ENCODE measurements at regions not wholly inside any gene's neighbourhood (a gene's known extent, or its start where the extent isn't known, plus 50 kb on each side); places are given as distances from the start of the nearest gene placed in this dataset.

- DNase-seq = no peak
These were observed 496.7 kb downstream of the SPRY1 start for GRCh38 chr4:123893011-123893981.

GRCh38 chr4:123896446-123897071 lies 500.0 kb downstream of the SPRY1 start:
- no peak for DNase-seq

GRCh38 chr4:123898946-123899666 lies 502.5 kb downstream of the SPRY1 start:
- no peak for DNase-seq

- DNase-seq = no peak
These were observed 508.3 kb downstream of the SPRY1 start for GRCh38 chr4:123904882-123905281.

GRCh38 chr4:123913598-123913997 lies 517.0 kb downstream of the SPRY1 start:
- no peak for DNase-seq

GRCh38 chr4:123916821-123917220 lies 520.2 kb downstream of the SPRY1 start:
- no peak for DNase-seq

- DNase-seq = no peak
These were observed 523.0 kb downstream of the SPRY1 start for GRCh38 chr4:123919576-123920098.

GRCh38 chr4:123921339-123921738 lies 524.7 kb downstream of the SPRY1 start:
- no peak for DNase-seq

- DNase-seq = no peak
These were observed 526.3 kb downstream of the SPRY1 start for GRCh38 chr4:123922847-123923246.

GRCh38 chr4:123924536-123924935 lies 527.9 kb downstream of the SPRY1 start:
- no peak for DNase-seq

- DNase-seq = no peak
These were observed 533.0 kb downstream of the SPRY1 start for GRCh38 chr4:123929565-123929964.

GRCh38 chr4:123930996-123931395 lies 534.4 kb downstream of the SPRY1 start:
- DNase-seq = no peak

GRCh38 chr4:123934096-123934495 lies 537.5 kb downstream of the SPRY1 start:
- DNase-seq = no peak

- DNase-seq = no peak
These were observed 540.0 kb downstream of the SPRY1 start for GRCh38 chr4:123936621-123937043.

GRCh38 chr4:123937581-123937980 lies 541.0 kb downstream of the SPRY1 start:
- no peak for DNase-seq

- peak; percentile 6 for DNase-seq
These were observed 543.0 kb downstream of the SPRY1 start for GRCh38 chr4:123939621-123940020.

GRCh38 chr4:123940604-123941003 lies 544.0 kb downstream of the SPRY1 start:
- no peak for DNase-seq

- no peak for DNase-seq
These were observed 544.7 kb downstream of the SPRY1 start for GRCh38 chr4:123941306-123941705.

- no peak for DNase-seq
These were observed 547.4 kb downstream of the SPRY1 start for GRCh38 chr4:123943976-123944375.

- no peak for DNase-seq
These were observed 548.7 kb downstream of the SPRY1 start for GRCh38 chr4:123945301-123945700.

- DNase-seq = no peak
These were observed 553.9 kb downstream of the SPRY1 start for GRCh38 chr4:123950530-123950929.

GRCh38 chr4:123952530-123953274 lies 556.1 kb downstream of the SPRY1 start:
- no peak for DNase-seq
